HG03342 (cell line): ENCODE measurements at regions not wholly inside any gene's neighbourhood (a gene's known extent, or its start where the extent isn't known, plus 50 kb on each side); places are given as distances from the start of the nearest gene placed in this dataset.

Experiments used
- ATAC-seq: cut with Tn5 transposase; IDR thresholded peaks from one replicate; pipeline ENCODE4 v1.9.1; 2021; ENCODE audit warnings: mild to moderate bottlenecking, moderate library complexity; ENCODE audit not compliant: unreplicated experiment

DNA sequence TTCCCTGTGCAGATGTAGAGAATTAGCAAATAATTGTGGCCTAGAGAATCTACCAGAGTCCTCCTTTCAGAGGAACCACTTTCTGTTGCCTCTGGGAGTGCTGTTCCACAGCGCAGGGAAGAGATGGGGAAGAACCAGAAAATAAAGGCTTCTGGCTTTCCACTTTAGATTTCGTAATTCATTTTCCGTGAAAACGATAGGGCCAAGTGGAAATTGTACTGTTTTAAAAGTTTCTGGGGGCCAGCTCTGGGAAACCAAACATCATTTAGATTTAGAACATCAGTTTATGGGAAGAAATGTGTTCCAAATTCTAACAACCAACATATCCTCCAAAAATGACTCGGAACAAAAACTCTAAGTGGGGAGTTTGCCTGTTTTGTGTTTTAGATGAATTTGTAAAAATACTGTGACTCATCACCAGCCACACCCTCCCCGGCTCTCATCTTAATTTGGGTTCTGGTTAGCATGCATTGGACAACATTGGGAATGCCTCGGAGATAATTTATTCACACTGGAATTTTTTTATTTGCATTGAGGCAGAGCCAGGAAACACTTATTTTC is 65.2 kb upstream of the LNX1 start:
- ATAC-seq, result no peak

DNA sequence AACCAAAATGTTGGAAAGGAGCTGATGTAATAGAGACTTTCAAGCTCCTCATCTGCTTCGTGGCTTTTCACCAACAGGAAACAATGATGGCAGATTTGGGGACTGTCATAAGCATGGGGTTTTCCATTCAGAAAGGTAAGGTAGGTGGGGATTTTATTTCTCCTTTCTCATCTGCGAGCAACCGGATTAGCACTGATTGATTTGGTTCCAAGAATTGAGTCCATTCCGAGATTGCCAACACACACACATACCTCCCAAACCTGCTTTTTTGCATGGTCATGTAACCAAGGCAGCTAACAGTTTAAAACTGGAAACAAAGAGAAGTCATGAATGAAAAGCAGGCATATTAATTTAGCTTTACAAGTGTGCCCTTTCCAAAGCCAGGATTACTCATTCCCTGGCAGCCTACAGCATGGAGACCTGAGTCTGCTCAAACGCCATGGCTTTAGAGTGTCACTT is 63.0 kb upstream of the LNX1 start:
- ATAC-seq, result no peak

DNA sequence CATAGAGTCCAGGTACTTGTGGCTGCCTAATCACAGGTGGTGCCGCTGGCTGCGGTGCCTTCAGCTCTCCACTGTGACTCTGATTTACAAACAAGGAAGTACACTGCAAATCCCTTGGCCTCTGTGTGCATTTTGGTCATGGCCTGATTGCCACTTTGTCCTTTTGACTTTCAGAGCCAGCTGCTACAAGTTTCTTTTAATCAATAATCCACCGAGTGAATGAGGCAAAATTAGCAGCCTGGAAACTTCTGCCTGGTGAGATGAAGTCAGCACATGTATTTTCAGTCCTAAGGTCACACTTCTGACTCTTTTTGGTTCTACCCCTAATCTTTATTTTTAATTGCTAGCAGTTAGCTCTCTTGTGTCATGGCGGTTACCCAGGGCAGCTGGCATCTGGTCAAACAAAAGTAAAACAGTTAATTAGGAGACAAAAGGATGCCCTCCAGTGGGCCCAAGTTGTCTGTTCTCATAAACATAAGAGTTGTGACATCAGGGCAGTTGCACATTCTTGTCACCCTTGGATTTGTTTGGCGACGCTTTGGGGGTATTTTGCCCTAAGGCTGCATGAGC is 62.3 kb upstream of the LNX1 start:
- ATAC-seq, result peak; percentile 71

DNA sequence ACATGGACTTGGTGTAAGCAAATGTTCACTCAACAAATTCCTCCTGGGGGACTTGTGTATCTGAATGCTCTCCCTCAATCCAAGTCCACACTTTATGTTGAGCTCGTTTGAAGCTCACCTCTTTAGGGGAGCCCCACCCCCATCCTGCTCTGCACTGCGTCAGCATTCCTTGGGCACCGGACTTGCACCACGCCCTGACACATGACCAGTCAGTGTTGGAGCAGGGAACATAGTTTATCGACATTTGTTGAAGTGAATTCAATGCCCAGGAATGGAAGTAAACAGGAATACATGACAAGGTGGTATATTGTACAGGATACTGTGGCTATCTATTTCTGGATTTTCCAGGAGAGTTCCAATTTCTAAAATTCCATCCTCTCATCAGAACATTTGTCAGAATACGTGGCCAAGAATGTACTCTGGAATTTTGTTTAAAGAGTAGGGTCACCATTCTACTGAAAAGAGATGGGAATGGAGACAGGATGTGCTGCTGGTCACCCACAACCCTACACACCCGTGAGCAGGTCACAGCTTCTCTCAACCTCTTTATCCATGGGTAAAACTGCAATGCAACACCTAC is 60.0 kb upstream of the LNX1 start:
- ATAC-seq, result no peak

DNA sequence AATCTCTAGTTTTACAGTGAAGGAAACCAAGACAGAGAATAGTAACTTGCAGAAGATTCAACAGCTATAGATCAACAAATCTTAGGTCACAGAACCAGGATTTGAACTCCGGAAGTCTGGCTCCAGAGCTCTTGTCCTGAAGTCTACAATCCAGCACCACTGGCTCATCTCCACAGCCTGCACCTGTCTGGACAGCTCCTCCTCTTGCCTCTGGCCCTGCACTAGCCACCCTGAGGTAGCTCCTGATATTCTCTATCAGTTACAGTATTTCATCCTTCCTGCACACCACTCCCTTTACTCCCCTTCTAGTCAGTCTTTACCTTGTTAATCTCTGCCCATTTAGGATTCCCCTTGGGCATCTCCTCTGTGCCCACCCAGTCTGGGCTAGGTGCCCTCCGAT is 58.1 kb upstream of the LNX1 start:
- no peak for ATAC-seq

DNA sequence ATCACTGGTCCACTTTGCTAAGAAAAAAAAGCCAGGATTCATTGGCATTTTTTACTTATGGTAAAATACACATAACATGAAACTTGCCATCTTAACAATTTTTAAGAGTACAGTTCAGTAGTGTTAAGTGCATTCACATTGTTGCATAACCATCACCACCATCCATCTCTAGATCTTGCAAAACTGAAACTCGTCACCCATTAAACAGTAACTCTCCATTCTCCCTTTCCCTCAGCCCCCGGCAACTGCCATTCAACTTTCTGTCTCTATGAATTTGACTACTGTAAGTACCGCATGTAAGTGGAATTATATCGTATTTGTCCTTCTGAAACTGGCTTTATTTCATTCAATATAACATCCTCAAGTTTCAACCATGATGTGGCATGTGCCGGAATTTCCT is 56.3 kb upstream of the LNX1 start:
- no peak for ATAC-seq

DNA sequence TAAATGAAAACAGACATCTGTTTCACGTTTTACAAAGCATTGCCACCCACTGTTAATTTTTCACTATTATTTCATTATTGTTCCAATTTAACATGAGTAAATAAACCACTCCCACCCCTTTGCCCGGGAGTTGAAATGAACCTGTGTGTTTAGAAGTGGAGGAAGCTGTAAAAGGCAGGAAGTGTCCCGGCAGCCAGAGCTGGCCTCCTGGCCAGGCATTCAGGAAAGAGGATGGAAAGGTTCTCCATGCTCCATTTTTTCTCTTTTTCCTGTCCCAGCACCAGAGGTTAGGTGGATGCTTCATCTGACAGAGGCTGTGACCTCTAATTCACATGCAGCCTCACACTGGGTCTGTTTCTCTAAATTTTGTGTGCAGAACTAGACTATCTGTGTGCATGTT is 55.5 kb upstream of the LNX1 start:
- no peak for ATAC-seq

DNA sequence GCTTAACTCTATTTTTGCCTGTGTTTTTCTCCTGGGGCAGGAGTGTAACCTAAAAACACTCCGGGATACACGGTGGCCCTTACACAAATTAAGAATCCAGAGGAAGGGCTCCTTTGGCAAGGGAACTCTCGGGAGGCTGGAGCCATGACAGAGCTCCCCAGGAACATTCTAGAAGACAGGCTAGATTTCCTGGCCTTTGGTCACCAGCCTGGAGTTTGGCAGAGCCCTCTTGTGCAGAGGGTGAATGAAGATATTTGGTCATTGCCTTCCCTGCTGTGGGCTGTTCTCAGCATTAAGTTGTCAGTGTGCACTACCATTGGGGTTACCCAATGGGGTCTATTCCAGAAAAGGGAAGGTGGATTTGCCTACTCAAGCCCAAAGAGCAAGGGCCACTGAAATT is 53.8 kb upstream of the LNX1 start:
- no peak for ATAC-seq

DNA sequence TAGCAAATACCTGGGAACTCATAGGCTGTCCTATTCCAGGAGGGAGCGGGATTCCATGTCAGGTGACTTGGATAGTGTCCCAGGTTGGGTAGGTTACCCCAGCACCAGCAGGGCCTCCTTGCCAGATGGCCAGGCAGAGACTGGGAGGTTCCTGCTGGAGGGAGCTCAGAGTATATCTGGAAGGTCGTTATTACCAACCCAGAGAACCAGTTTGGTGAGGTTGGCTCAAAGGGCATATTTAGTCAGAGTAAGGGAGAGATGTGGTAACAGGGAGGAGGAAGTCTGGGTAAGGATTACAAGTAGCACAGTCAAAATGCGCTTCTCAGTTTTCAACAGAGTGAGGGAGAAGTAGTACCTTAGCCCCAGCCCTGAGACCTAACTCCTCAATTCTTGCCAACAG is 53.3 kb upstream of the LNX1 start:
- ATAC-seq, result no peak
